IMR-90 (cell line): ENCODE measurements at regions not wholly inside any gene's neighbourhood (a gene's known extent, or its start where the extent isn't known, plus 50 kb on each side); places are given as distances from the start of the nearest gene placed in this dataset.

ENCODE experiments used
- ATAC-seq: fragments of 200-7000 bp; cut with Tn5 transposase; 2 replicates; pipeline ENCODE4 v1.9.1; 2020; ENCODE audit warnings: low read depth, mild to moderate bottlenecking, moderate library complexity
- BruUV-seq: library from RNA; stranded (reverse); fragments of 400-500 nt; replicated peaks from 2 replicates; lab custom pipeline; 2021; lab: Mats Ljungman, UMichigan
- CTCF ChIA-PET: fragments of 300-600 bp; formaldehyde crosslinking; extraction: SDS; loops from one replicate; lab custom pipeline; 2021; ENCODE audit warnings: antibody characterized with exemption; lab: Yijun Ruan, JAX
- POLR2A ChIA-PET: fragments of 300-600 bp; sonication (Branson Sonifier 250); formaldehyde crosslinking; loops from one replicate; lab custom pipeline; 2022; ENCODE audit warnings: antibody characterized with exemption; ENCODE audit not compliant: unreplicated experiment; lab: Charles Lee
- DNase-seq: peaks from one replicate; pipeline ENCODE4 v3.0.0; 2013
- H2AFZ ChIP-seq: replicated peaks from 2 replicates; pipeline ENCODE3; 2013; ENCODE audit warnings: low read length, mild to moderate bottlenecking; ENCODE audit not compliant: poor library complexity
- H2AK5ac ChIP-seq: 2 replicates; pipeline ENCODE4 v1.6.1; 2013; ENCODE audit warnings: low read depth, low read length, inconsistent platforms
- H2AK9ac ChIP-seq: replicated peaks from 2 replicates; pipeline ENCODE3; 2013; ENCODE audit warnings: mild to moderate bottlenecking, low read depth, low read length, moderate library complexity; ENCODE audit not compliant: poor library complexity
- H2BK120ac ChIP-seq: 2 replicates; pipeline ENCODE4 v1.6.1; 2013; ENCODE audit warnings: low read depth, low read length, inconsistent platforms
- H2BK15ac ChIP-seq: 3 replicates; pipeline ENCODE4 v1.6.1; 2013; ENCODE audit warnings: low read depth, low read length, inconsistent platforms
- H2BK20ac ChIP-seq: 2 replicates; pipeline ENCODE4 v1.6.1; 2013; ENCODE audit warnings: low read depth, mild to moderate bottlenecking, inconsistent platforms, low read length, moderate library complexity
- H2BK5ac ChIP-seq: 2 replicates; pipeline ENCODE4 v1.6.1; 2013; ENCODE audit warnings: mild to moderate bottlenecking, low read depth, low read length, inconsistent platforms; ENCODE audit not compliant: poor library complexity, severe bottlenecking
- H3K14ac ChIP-seq: replicated peaks from 2 replicates; pipeline ENCODE4 v1.6.1; 2013; ENCODE audit warnings: low read depth, low read length, inconsistent platforms
- H3K18ac ChIP-seq: 2 replicates; pipeline ENCODE4 v1.6.1; 2013; ENCODE audit warnings: low read depth, low read length, control low read depth
- H3K23ac ChIP-seq: 2 replicates; pipeline ENCODE4 v1.6.1; 2013; ENCODE audit warnings: low read depth, low read length, inconsistent platforms
- H3K27ac ChIP-seq: 2 replicates; pipeline ENCODE4 v1.5.1; 2013; ENCODE audit warnings: mild to moderate bottlenecking, control low read depth, low read length; ENCODE audit not compliant: insufficient read depth
- H3K27me3 ChIP-seq: 2 replicates; pipeline ENCODE4 v1.6.1; 2013; ENCODE audit warnings: low read length; ENCODE audit not compliant: control insufficient read depth, insufficient read depth
- H3K36me3 ChIP-seq: 2 replicates; pipeline ENCODE4 v1.6.1; 2013; ENCODE audit warnings: low read length, mixed read lengths; ENCODE audit not compliant: control insufficient read depth, insufficient read depth
- H3K4ac ChIP-seq: 2 replicates; pipeline ENCODE4 v1.6.1; 2013; ENCODE audit warnings: low read depth, low read length, inconsistent platforms
- H3K4me1 ChIP-seq: 2 replicates; pipeline ENCODE4 v1.6.1; 2013; ENCODE audit warnings: low read length, mixed read lengths; ENCODE audit not compliant: control insufficient read depth, insufficient read depth
- H3K4me2 ChIP-seq: 2 replicates; pipeline ENCODE4 v1.6.1; 2013; ENCODE audit warnings: low read depth, mild to moderate bottlenecking, control low read depth, low read length, moderate library complexity
- H3K4me3 ChIP-seq: 2 replicates; pipeline ENCODE4 v1.5.1; 2013; ENCODE audit warnings: low read depth, mild to moderate bottlenecking, control low read depth, low read length, moderate library complexity; ENCODE audit not compliant: insufficient read depth
- H3K56ac ChIP-seq: 2 replicates; pipeline ENCODE4 v1.6.1; 2013; ENCODE audit warnings: low read length, inconsistent platforms; ENCODE audit not compliant: insufficient read depth; ENCODE audit errors: extremely low read depth
- H3K79me1 ChIP-seq, 2 experiments: 2 replicates each; pipeline ENCODE4 v1.6.1; 2013; ENCODE audit warnings: low read length in 2 of 2, inconsistent platforms in 1 of 2, low read depth in 1 of 2
- H3K9ac ChIP-seq: 2 replicates; pipeline ENCODE4 v1.6.1; 2013; ENCODE audit warnings: low read depth, low read length, control low read depth
- H3K9me1 ChIP-seq: 2 replicates; pipeline ENCODE4 v1.6.1; 2013; ENCODE audit warnings: low read length, inconsistent platforms; ENCODE audit not compliant: insufficient read depth
- H3K9me3 ChIP-seq: 2 replicates; pipeline ENCODE4 v1.6.1; 2013; ENCODE audit warnings: low read length; ENCODE audit not compliant: control insufficient read depth, insufficient read depth
- H4K20me1 ChIP-seq: 2 replicates; pipeline ENCODE4 v1.6.1; 2013; ENCODE audit warnings: low read length, inconsistent platforms; ENCODE audit not compliant: insufficient read depth
- H4K5ac ChIP-seq: 2 replicates; pipeline ENCODE4 v1.6.1; 2013; ENCODE audit warnings: mild to moderate bottlenecking, low read depth, low read length, control low read depth
- H4K8ac ChIP-seq, 2 experiments: 2 replicates each; pipeline ENCODE4 v1.6.1; 2013; ENCODE audit warnings: low read depth in 2 of 2, low read length in 2 of 2, control low read depth in 1 of 2, inconsistent platforms in 1 of 2
- H4K91ac ChIP-seq: 2 replicates; pipeline ENCODE4 v1.6.1; 2013; ENCODE audit warnings: low read depth, low read length, inconsistent platforms; ENCODE audit not compliant: insufficient read depth
- BHLHE40 ChIP-seq: fragments of 150-350 bp; IDR thresholded peaks from 2 replicates; pipeline ENCODE4 v1.6.1; 2016; ENCODE audit warnings: mild to moderate bottlenecking, low read depth, low read length
- CEBPB ChIP-seq: IDR thresholded peaks from 2 replicates; pipeline ENCODE4 v1.6.1; 2012; ENCODE audit warnings: low read depth, low read length, improper control_type of control experiment
- CHD1 ChIP-seq: IDR thresholded peaks from 2 replicates; pipeline ENCODE4 v1.6.1; 2012; ENCODE audit warnings: low read depth, low read length, improper control_type of control experiment
- ELK1 ChIP-seq: fragments of 150-350 bp; IDR thresholded peaks from 2 replicates; pipeline ENCODE4 v1.6.1; 2016; ENCODE audit warnings: low read depth, mild to moderate bottlenecking, low read length, moderate library complexity, borderline replicate concordance
- FOS ChIP-seq: fragments of 150-350 bp; IDR thresholded peaks from 2 replicates; pipeline ENCODE4 v1.6.1; 2016; ENCODE audit warnings: low read depth, low read length
- MAFK ChIP-seq: IDR thresholded peaks from 2 replicates; pipeline ENCODE4 v1.6.1; 2012; ENCODE audit warnings: low read depth, low read length, improper control_type of control experiment
- MAZ ChIP-seq: IDR thresholded peaks from 2 replicates; pipeline ENCODE4 v1.6.1; 2012; ENCODE audit warnings: low read depth, mild to moderate bottlenecking, low read length, improper control_type of control experiment, moderate library complexity, borderline replicate concordance
- POLR2A ChIP-seq: IDR thresholded peaks from 2 replicates; pipeline ENCODE4 v1.6.1; 2012; ENCODE audit warnings: mild to moderate bottlenecking, low read depth, low read length
- RAD21 ChIP-seq: IDR thresholded peaks from 2 replicates; pipeline ENCODE4 v1.6.1; 2012; ENCODE audit warnings: low read length, improper control_type of control experiment
- RCOR1 ChIP-seq: IDR thresholded peaks from 2 replicates; pipeline ENCODE4 v1.6.1; 2012; ENCODE audit warnings: mild to moderate bottlenecking, low read length, improper control_type of control experiment; ENCODE audit not compliant: insufficient replicate concordance
- RFX5 ChIP-seq: IDR thresholded peaks from 2 replicates; pipeline ENCODE4 v1.8.0; 2012; ENCODE audit warnings: low read depth, mild to moderate bottlenecking, low read length, moderate library complexity
- SMC3 ChIP-seq: fragments of 150-350 bp; IDR thresholded peaks from 2 replicates; pipeline ENCODE4 v1.6.1; 2016; ENCODE audit warnings: low read depth, mild to moderate bottlenecking, antibody characterized with exemption, low read length, moderate library complexity
- whole genome bisulfite sequencing, 2 experiments: methylation state at CpG; one replicate each; pipeline versions ENCODE4 v1.1.5 to v1.1.7; 2013; ENCODE audit warnings: missing lambda C conversion rate in 2 of 2; ENCODE audit not compliant: insufficient read length in 1 of 2; ENCODE audit errors: extremely low coverage in 2 of 2; 5-methylcytosine and 5-hydroxymethylcytosine counted together
- dilution Hi-C: fragments of 300-500 bp; cut with HindIII; formaldehyde crosslinking; loops from one replicate; pipeline ENCODE4 v1.14.3; 2018; ENCODE audit warnings: low sequenced_read_pairs; ENCODE audit not compliant: unreplicated experiment
- in situ Hi-C: fragments of 300-500 bp; cut with MboI; formaldehyde crosslinking; loops from 3 replicates; pipeline ENCODE4 v1.14.3; 2019; ENCODE audit warnings: low sequenced_read_pairs, inconsistent platforms, mixed read lengths
- intact Hi-C: fragments of 100-400 bp; cut with micrococcal nuclease; formaldehyde crosslinking; loops from 2 replicates; pipeline ENCODE4 v1.10.0; 2022
- TF ChIP-seq, protein P1 (sequence below): conservative IDR thresholded peaks from 2 replicates; pipeline ENCODE4 v1.5.1; 2012; ENCODE audit warnings: mild to moderate bottlenecking, low read depth, low read length, improper control_type of control experiment

DNA sequence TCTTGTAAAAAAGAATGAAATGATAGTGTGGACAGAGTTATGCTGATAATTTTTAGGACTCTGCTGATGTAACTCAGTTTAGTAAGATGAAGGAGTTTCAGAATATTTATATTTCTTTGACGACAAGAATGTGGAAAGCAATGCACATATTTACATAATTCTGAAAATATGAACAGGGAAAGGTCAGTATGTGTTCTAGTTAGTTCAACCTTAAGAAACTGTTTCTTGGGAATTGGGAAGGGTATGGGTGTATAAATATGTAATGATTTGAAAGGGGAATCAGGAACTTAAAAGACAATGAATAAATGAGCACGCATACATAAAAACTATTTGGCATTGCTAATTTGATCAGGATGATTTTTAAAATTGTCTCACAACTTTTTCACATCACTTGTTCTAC is 1226.1 kb downstream of the SI start:
- Histone ChIP-seq H3K18ac (no peak overlapping the region), H3K4me3 (no peak overlapping the region), H2BK120ac (no peak overlapping the region), H3K27me3 (no peaks in the 10 kb centered on the region), H3K36me3 (no peaks in the 10 kb centered on the region), H2BK20ac (no peak overlapping the region), H3K9me3 (peaks cover 6% of the 10 kb centered on the region), H3K14ac (no peak overlapping the region), H2AFZ (no peak overlapping the region), H3K4ac (no peak overlapping the region), H3K9ac (no peak overlapping the region), H3K27ac (no peak overlapping the region), H2AK9ac (no peak overlapping the region), H4K8ac (no peak overlapping the region), H4K20me1 (no peaks in the 10 kb centered on the region), H3K9me1 (no peaks in the 10 kb centered on the region), H3K79me1 (no peaks in the 10 kb centered on the region), H4K5ac (no peak overlapping the region), H3K4me1 (no peaks in the 10 kb centered on the region), H4K91ac (no peak overlapping the region), H2BK5ac (no peak overlapping the region), H3K56ac (no peak overlapping the region), H2AK5ac (no peak overlapping the region), H3K4me2 (no peak overlapping the region), H3K23ac (no peak overlapping the region), H2BK15ac (no peak overlapping the region)
- intact Hi-C loops: no loop called here
- in situ Hi-C loops: no loop called here
- no peak for TF ChIP-seq RCOR1
- TF ChIP-seq, protein P1, sequence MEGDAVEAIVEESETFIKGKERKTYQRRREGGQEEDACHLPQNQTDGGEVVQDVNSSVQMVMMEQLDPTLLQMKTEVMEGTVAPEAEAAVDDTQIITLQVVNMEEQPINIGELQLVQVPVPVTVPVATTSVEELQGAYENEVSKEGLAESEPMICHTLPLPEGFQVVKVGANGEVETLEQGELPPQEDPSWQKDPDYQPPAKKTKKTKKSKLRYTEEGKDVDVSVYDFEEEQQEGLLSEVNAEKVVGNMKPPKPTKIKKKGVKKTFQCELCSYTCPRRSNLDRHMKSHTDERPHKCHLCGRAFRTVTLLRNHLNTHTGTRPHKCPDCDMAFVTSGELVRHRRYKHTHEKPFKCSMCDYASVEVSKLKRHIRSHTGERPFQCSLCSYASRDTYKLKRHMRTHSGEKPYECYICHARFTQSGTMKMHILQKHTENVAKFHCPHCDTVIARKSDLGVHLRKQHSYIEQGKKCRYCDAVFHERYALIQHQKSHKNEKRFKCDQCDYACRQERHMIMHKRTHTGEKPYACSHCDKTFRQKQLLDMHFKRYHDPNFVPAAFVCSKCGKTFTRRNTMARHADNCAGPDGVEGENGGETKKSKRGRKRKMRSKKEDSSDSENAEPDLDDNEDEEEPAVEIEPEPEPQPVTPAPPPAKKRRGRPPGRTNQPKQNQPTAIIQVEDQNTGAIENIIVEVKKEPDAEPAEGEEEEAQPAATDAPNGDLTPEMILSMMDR: no peak
- no peak for TF ChIP-seq RAD21
- no peak for TF ChIP-seq CEBPB
- no peak for TF ChIP-seq CHD1
- no peak for TF ChIP-seq FOS
- no peak for TF ChIP-seq RFX5
- TF ChIP-seq POLR2A: no peak
- TF ChIP-seq ELK1: no peak
- TF ChIP-seq MAZ: no peak
- TF ChIP-seq BHLHE40: no peak
- TF ChIP-seq MAFK: no peak
- no peak for TF ChIP-seq SMC3
- CTCF ChIA-PET: interaction anchor here (0.6 to 1.0 kb wide), 2 partner anchors 9 to 1139 kb away, joined by 3 to 4 read pairs; no protein-coding TSS in a partner anchor
- WGBS, 2 experiments: no CpG with 5 or more reads among the region's 2 CpGs
- POLR2A ChIA-PET: no interaction called here
- DNase-seq (no peak), ATAC-seq (no peak)
- BruUV-seq: no TSS peak
- dilution Hi-C loops: no loop called here
